BJ (cell line): ENCODE measurements at regions not wholly inside any gene's neighbourhood (a gene's known extent, or its start where the extent isn't known, plus 50 kb on each side); places are given as distances from the start of the nearest gene placed in this dataset.

Experiments
- CTCF ChIA-PET: fragments of 350-600 bp; formaldehyde crosslinking; extraction: SDS; loops from one replicate; lab custom pipeline; 2021; ENCODE audit warnings: antibody characterized with exemption, inconsistent platforms; lab: Yijun Ruan, JAX
- POLR2A ChIA-PET: fragments of 300-600 bp; sonication (Branson Sonifier 250); formaldehyde crosslinking; extraction: SDS; loops from one replicate; lab custom pipeline; 2021; ENCODE audit warnings: antibody characterized with exemption; lab: Charles Lee
- DNase-seq: peaks from one replicate; pipeline ENCODE4 v3.0.0-alpha.2; 2011; ENCODE audit warnings: low read depth
- H3K27me3 ChIP-seq: 2 replicates; pipeline ENCODE4 v1.6.0; 2011; ENCODE audit warnings: low read length; ENCODE audit not compliant: control insufficient read depth, insufficient read depth
- H3K36me3 ChIP-seq: 2 replicates; pipeline ENCODE4 v1.5.1; 2011; ENCODE audit warnings: low read length; ENCODE audit not compliant: control insufficient read depth, insufficient read depth
- H3K4me3 ChIP-seq: 2 replicates; pipeline ENCODE4 v1.5.1; 2011; ENCODE audit warnings: low read depth, mild to moderate bottlenecking, control low read depth, low read length
- CTCF ChIP-seq: IDR thresholded peaks from 2 replicates; pipeline ENCODE4 v1.5.1; 2011; ENCODE audit warnings: low read depth, mild to moderate bottlenecking, control low read depth, inconsistent platforms, low read length, moderate library complexity; ENCODE audit not compliant: insufficient read depth

DNA sequence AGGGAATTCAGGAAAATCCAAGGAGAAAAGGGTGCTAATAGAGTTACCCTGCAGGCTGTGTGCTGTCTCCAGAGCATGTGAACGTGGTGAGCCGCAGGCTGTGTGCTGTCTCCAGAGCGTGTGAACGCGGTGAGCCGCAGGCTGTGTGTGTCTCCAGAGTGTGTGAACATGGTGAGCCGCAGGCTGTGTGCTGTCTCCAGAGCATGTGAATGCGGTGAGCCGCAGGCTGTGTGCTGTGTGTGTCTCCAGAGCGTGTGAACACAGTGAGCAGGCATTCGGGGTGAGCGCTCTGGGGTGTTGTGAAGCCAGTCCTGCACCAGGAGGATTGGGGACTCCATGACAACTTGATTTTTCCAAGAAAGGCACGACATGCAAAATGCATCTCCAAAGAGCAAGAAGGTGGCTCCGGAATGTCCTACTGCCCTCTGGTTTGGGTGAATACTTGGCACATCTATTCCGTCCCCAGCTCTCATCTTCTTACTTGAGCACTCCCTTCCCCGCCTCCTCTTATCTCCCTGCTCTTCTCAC is 407.9 kb upstream of the SHH start:
- DNase-seq, result no peak
- POLR2A ChIA-PET, result no interaction called here
- Histone ChIP-seq H3K36me3 (no peaks in the 10 kb centered on the region), H3K4me3 (no peak overlapping the region), H3K27me3 (no peaks in the 10 kb centered on the region)
- TF ChIP-seq CTCF, result no peak
- CTCF ChIA-PET, result no interaction called here

DNA sequence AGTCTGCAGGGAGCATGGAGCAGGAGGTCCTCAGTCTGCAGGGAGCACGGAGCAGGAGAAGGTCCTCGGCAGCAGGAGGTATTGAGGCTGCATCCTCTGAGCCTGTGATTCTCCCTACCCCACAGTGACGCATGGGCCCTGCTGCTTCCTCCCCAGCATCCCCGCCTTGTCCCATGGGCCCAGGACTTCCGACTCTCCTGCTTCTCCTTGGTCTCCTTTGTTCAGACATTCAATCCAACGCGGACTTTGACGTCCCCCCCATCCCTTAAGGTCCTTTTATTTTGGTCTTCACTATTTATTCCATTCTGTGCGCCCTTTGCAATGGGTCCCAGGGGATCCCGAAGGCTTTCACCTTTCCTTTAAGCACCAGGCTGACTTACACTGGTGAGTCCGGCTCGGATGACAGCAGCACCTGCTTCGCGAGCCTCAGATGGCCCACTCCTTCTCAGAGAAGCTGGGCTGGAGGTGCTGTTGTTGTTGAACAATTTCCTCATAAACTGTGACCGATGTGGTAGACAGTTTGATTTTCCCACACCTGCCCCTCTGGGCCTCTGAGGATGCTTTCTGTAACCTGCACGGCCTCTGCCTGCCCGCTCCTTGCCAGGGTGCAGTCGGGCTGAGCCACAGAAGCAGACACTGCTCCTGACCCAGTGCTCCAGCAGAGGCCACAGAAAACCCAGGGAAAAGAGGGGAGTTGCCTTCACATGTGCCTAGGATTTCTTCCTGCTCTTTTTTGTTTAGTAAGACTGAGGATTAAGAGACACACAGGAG is 407.2 kb upstream of the SHH start:
- ChIA-PET CTCF (no interaction called here), POLR2A (no interaction called here)
- DNase-seq, result no peak
- no peak for TF ChIP-seq CTCF
- Histone ChIP-seq H3K4me3 (no peak overlapping the region), H3K27me3 (no peaks in the 10 kb centered on the region), H3K36me3 (no peaks in the 10 kb centered on the region)

DNA sequence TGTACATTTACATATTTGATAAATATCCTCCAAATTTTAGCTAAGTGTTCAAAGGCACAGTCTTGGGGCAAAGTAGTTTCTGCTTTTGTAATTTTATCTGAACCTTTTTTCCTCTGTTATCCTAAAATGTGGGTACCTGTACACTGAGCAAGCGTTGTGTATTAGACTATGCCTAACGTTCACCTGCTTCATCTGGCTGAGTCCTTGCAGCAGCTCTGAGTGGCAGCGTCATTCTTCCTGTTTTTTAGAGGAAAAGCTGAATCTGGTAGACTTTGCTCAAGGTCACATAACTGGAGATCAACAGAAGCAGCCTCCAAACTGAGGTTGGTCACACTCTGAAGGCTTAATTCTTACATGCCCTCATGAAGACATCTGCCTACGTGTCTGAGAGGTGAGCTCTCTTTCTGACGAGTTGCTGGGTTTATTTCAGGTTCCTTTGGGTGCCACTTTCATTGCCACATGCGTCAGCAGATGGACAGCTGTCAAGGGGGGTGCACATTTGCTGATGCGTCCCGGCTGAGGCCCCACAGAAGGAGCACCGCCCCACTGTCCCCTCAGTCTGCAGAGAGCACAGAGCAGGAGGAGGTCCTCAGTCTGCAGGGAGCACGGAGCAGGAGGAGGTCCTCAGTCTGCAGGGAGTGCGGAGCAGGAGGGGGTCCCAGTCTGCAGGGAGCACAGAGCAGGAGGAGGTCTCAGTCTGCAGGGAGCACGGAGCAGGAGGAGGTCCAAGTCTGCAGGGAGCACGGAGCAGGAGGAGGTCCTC is 406.5 kb upstream of the SHH start:
- no peaks in the 10 kb centered on the region for H3K36me3 ChIP-seq
- no peak overlapping the region for H3K4me3 ChIP-seq
- POLR2A ChIA-PET, result no interaction called here
- H3K27me3 ChIP-seq, result no peaks in the 10 kb centered on the region
- DNase-seq, result no peak
- no peak for TF ChIP-seq CTCF
- CTCF ChIA-PET, result no interaction called here

GRCh38 chr7:156217803-156218202 is 405.5 kb upstream of the SHH start:
- TF ChIP-seq CTCF, result no peak
- DNase-seq, result no peak
- Histone ChIP-seq H3K36me3 (no peaks in the 10 kb centered on the region), H3K4me3 (no peak overlapping the region), H3K27me3 (no peaks in the 10 kb centered on the region)
- ChIA-PET POLR2A (no interaction called here), CTCF (no interaction called here)

DNA sequence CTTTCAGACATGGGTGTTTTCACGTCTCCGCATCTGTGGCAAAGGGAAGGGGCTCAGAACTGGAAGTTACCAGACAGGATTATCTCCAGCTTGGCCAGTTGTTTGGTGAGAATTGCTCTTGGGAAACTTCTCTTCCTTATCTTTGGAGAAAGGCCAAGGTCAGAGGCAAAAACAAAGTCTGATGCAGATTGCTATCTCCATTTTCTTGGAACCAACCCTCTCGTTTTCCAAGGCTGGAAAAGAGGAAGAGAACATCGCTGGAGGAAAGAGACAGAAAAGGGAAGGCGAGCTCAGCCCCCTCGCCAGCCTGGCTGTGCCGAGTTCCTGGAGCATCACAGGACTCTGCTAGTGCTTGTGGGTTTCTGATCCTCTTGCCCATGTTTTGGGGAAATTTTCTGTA is 396.8 kb upstream of the SHH start:
- Histone ChIP-seq H3K27me3 (no peaks in the 10 kb centered on the region), H3K4me3 (no peak overlapping the region), H3K36me3 (no peaks in the 10 kb centered on the region)
- TF ChIP-seq CTCF, result no peak
- CTCF ChIA-PET, result no interaction called here
- POLR2A ChIA-PET, result no interaction called here
- no peak for DNase-seq
